Spleen (tissue), 11 donors: ENCODE measurements at regions not wholly inside any gene's neighbourhood (a gene's known extent, or its start where the extent isn't known, plus 50 kb on each side); places are given as distances from the start of the nearest gene placed in this dataset.

ENCODE experiments used
- DNase-seq: peaks from one replicate; pipeline ENCODE4 v3.0.0-alpha.2; 2020
- H3K27ac ChIP-seq, 8 donors: fragments of 200-600 bp; sonication (generic) in 7 of 8; 1 replicate in 4 of 8; 2 replicates in 4 of 8; pipeline versions ENCODE4 v1.5.0 to v1.8.0; 2016 to 2021; ENCODE audit warnings: inconsistent platforms in 4 of 8, mild to moderate bottlenecking in 4 of 8, moderate library complexity in 1 of 8
- H3K27me3 ChIP-seq, 7 donors: fragments of 200-600 bp; sonication (generic) in 6 of 7; replicated peaks in 1 of 7; 1 replicate in 4 of 7; 2 replicates in 3 of 7; pipeline versions ENCODE4 v1.5.0 to v1.8.0; 2016 to 2021; ENCODE audit warnings: inconsistent platforms in 3 of 7, mild to moderate bottlenecking in 1 of 7
- H3K36me3 ChIP-seq, 6 donors: fragments of 200-600 bp; sonication (generic) in 5 of 6; 1 replicate in 4 of 6; 2 replicates in 2 of 6; pipeline versions ENCODE4 v1.5.0 to v1.8.0; 2016 to 2021; ENCODE audit warnings: inconsistent platforms in 2 of 6
- H3K4me1 ChIP-seq, 6 donors: fragments of 200-600 bp; sonication (generic) in 5 of 6; 1 replicate in 3 of 6; 2 replicates in 3 of 6; pipeline versions ENCODE4 v1.5.0 to v1.8.0; 2016 to 2021; ENCODE audit warnings: inconsistent platforms in 3 of 6
- H3K4me3 ChIP-seq, 8 donors: fragments of 200-600 bp; sonication (generic) in 7 of 8; 1 replicate in 4 of 8; 2 replicates in 4 of 8; pipeline versions ENCODE4 v1.5.0 to v1.8.0; 2016 to 2021; ENCODE audit warnings: inconsistent platforms in 4 of 8, mild to moderate bottlenecking in 4 of 8, moderate library complexity in 2 of 8
- H3K9me3 ChIP-seq, 8 donors: fragments of 200-600 bp; sonication (generic) in 7 of 8; 1 replicate in 4 of 8; 2 replicates in 4 of 8; pipeline versions ENCODE4 v1.5.0 to v1.8.0; 2016 to 2021; ENCODE audit warnings: inconsistent platforms in 4 of 8
- CTCF ChIP-seq, 11 experiments: fragments of 200-600 bp in 7 of 11; fragments of 450-650 bp in 4 of 11; sonication (generic) in 4 of 11; IDR thresholded peaks in 8 of 11; conservative IDR thresholded peaks in 3 of 11; 1 replicate in 7 of 11; 2 replicates in 4 of 11; pipeline versions ENCODE4 v1.4.0 to v1.8.0; 2016 to 2021; ENCODE audit warnings: antibody characterized with exemption in 11 of 11, inconsistent platforms in 4 of 11, mild to moderate bottlenecking in 1 of 11
- POLR2A ChIP-seq, 3 donors: fragments of 450-650 bp; IDR thresholded peaks; one replicate each; pipeline ENCODE4 v1.5.1; 2017; ENCODE audit warnings: antibody characterized with exemption in 3 of 3, mild to moderate bottlenecking in 1 of 3
- POLR2AphosphoS5 ChIP-seq, 3 donors: sonication (generic); formaldehyde crosslinking; IDR thresholded peaks; one replicate each; pipeline ENCODE4 v1.5.1; 2017; ENCODE audit warnings: antibody characterized with exemption in 3 of 3
- WGBS, 5 donors: extraction: QIAGEN DNeasy Blood & Tissue Kit in 3 of 5; methylation state at CpG; one replicate each; pipeline versions ENCODE4 v1.1.5 to v1.1.7; 2013 to 2018; 5-methylcytosine and 5-hydroxymethylcytosine counted together
- intact Hi-C: fragments of 100-400 bp; cut with DNase I; formaldehyde crosslinking; loops from one replicate; pipeline ENCODE4 v1.15.0; 2023; ENCODE audit warnings: low total_unique reads
- donor health status: healthy with polysubstance abuse.
- donor health status: DM: no; HTN: no; CAD: no; lungs with moderate emphysema.
- donor health status: DM: no; HTN: no; CAD: no.
- donor health status: Bipolar disorder and iron deficiency.
- donor health status: healthy.
- donor health status: DM: no; HTN: no; CAD: no.
- donor health status: DM: yes; HTN: yes; CAD: no.

GRCh38 chr13:42409551-42409950 lies 137.6 kb downstream of the AKAP11 start:
- H3K4me3 ChIP-seq: no peak overlapping the region
- intact Hi-C loops: no loop called here
- no peaks in the 10 kb centered on the region for H3K9me3 ChIP-seq
- DNase-seq: no peak
- no peaks in the 10 kb centered on the region for H3K36me3 ChIP-seq
- peaks cover 0 to 13% (median 2%) of the 10 kb centered on the region in 6 donors for H3K4me1 ChIP-seq
- TF ChIP-seq CTCF (IDR thresholded peaks at IDR 0.05 in 8 of 11, conservative IDR thresholded peaks at IDR 0.05 in 3 of 11): no peak
- no peak for TF ChIP-seq POLR2AphosphoS5 (IDR thresholded peaks at IDR 0.05)
- TF ChIP-seq POLR2A (IDR thresholded peaks at IDR 0.05): no peak
- no peak overlapping the region for H3K27ac ChIP-seq
- no peaks in the 10 kb centered on the region for H3K27me3 ChIP-seq

- Histone ChIP-seq H3K9me3 (no peaks in the 10 kb centered on the region), H3K4me1 (no peaks in the 10 kb centered on the region), H3K36me3 (no peaks in the 10 kb centered on the region), H3K4me3 (no peak overlapping the region), H3K27ac (no peak overlapping the region), H3K27me3 (no peaks in the 10 kb centered on the region)
- TF ChIP-seq POLR2A (IDR thresholded peaks at IDR 0.05) (no peak), POLR2AphosphoS5 (IDR thresholded peaks at IDR 0.05) (no peak), CTCF (IDR thresholded peaks at IDR 0.05 in 8 of 11, conservative IDR thresholded peaks at IDR 0.05 in 3 of 11) (no peak)
- DNase-seq: no peak
- 71 to 84% (median 77%) methylated on average over 5 of the region's 5 CpGs for WGBS, 5 donors
- intact Hi-C loops: no loop called here
Measured at GRCh38 chr13:42412812-42413483, 141.0 kb downstream of the AKAP11 start.

GRCh38 chr13:42413484-42413815 lies 141.5 kb downstream of the AKAP11 start:
- Histone ChIP-seq H3K27ac (no peak overlapping the region), H3K4me1 (no peaks in the 10 kb centered on the region), H3K9me3 (no peaks in the 10 kb centered on the region), H3K36me3 (no peaks in the 10 kb centered on the region), H3K27me3 (no peaks in the 10 kb centered on the region), H3K4me3 (no peak overlapping the region)
- TF ChIP-seq POLR2A (IDR thresholded peaks at IDR 0.05) (no peak), CTCF (IDR thresholded peaks at IDR 0.05 in 8 of 11, conservative IDR thresholded peaks at IDR 0.05 in 3 of 11) (no peak), POLR2AphosphoS5 (IDR thresholded peaks at IDR 0.05) (no peak)
- no peak for DNase-seq
- WGBS, 5 donors: 88 to 94% (median 90%) methylated on average over 3 of the region's 3 CpGs
- intact Hi-C loops: no loop called here

GRCh38 chr13:42417626-42418025 lies 145.7 kb downstream of the AKAP11 start:
- Histone ChIP-seq H3K36me3 (no peaks in the 10 kb centered on the region), H3K4me3 (no peak overlapping the region), H3K9me3 (no peaks in the 10 kb centered on the region), H3K27ac (no peak overlapping the region), H3K4me1 (no peaks in the 10 kb centered on the region), H3K27me3 (no peaks in the 10 kb centered on the region)
- WGBS, 5 donors: 65 to 85% (median 76%) methylated on average over 3 of the region's 3 CpGs
- TF ChIP-seq POLR2A (IDR thresholded peaks at IDR 0.05) (no peak), POLR2AphosphoS5 (IDR thresholded peaks at IDR 0.05) (no peak), CTCF (IDR thresholded peaks at IDR 0.05 in 8 of 11, conservative IDR thresholded peaks at IDR 0.05 in 3 of 11) (no peak)
- no peak for DNase-seq
- intact Hi-C loops: no loop called here
